GM23338 (cell line): ENCODE measurements at regions not wholly inside any gene's neighbourhood (a gene's known extent, or its start where the extent isn't known, plus 50 kb on each side); places are given as distances from the start of the nearest gene placed in this dataset.

Source experiments
- ATAC-seq: fragments of 200-7000 bp; cut with Tn5 transposase; 3 replicates; pipeline ENCODE4 v1.9.1; 2020
- DNase-seq: peaks from one replicate; pipeline ENCODE4 v3.0.0-alpha.2; 2015; ENCODE audit warnings: low spot score
- H2AFZ ChIP-seq: fragments of 200-600 bp; sonication (generic); 2 replicates; pipeline ENCODE4 v1.8.0; 2016; ENCODE audit warnings: antibody characterized with exemption, mild to moderate bottlenecking, moderate library complexity
- H3F3A ChIP-seq: fragments of 200-600 bp; sonication (generic); replicated peaks from 2 replicates; pipeline ENCODE4 v1.8.0; 2017; ENCODE audit warnings: antibody characterized with exemption, mixed run types, low read depth
- H3K27ac ChIP-seq: fragments of 200-600 bp; sonication (generic); 2 replicates; pipeline ENCODE4 v1.6.1; 2016; ENCODE audit warnings: low read depth
- H3K27me3 ChIP-seq: fragments of 200-600 bp; sonication (generic); 2 replicates; pipeline ENCODE4 v1.8.0; 2016; ENCODE audit warnings: mild to moderate bottlenecking, mixed run types, moderate library complexity; ENCODE audit not compliant: insufficient read depth
- H3K36me3 ChIP-seq: fragments of 200-600 bp; sonication (generic); 2 replicates; pipeline ENCODE4 v1.8.0; 2016; ENCODE audit warnings: mild to moderate bottlenecking; ENCODE audit not compliant: insufficient read depth
- H3K4me1 ChIP-seq: fragments of 200-600 bp; sonication (generic); 2 replicates; pipeline ENCODE4 v1.8.0; 2016; ENCODE audit warnings: mild to moderate bottlenecking, moderate library complexity; ENCODE audit not compliant: insufficient read depth
- H3K4me2 ChIP-seq: fragments of 200-600 bp; sonication (generic); 2 replicates; pipeline ENCODE4 v1.7.1; 2017; ENCODE audit warnings: mixed run types
- H3K4me3 ChIP-seq: fragments of 200-600 bp; sonication (generic); 2 replicates; pipeline ENCODE4 v1.6.1; 2016; ENCODE audit warnings: mixed run types
- H3K79me2 ChIP-seq: fragments of 200-600 bp; sonication (generic); replicated peaks from 2 replicates; pipeline ENCODE4 v1.8.0; 2017; ENCODE audit warnings: mild to moderate bottlenecking; ENCODE audit not compliant: insufficient read depth
- H3K9me2 ChIP-seq: fragments of 200-600 bp; sonication (generic); 2 replicates; pipeline ENCODE4 v1.8.0; 2017; ENCODE audit not compliant: insufficient read depth
- H4K20me1 ChIP-seq: fragments of 200-600 bp; sonication (generic); replicated peaks from 2 replicates; pipeline ENCODE4 v1.8.0; 2017; ENCODE audit warnings: mild to moderate bottlenecking; ENCODE audit not compliant: insufficient read depth
- H3K27ac Mint-ChIP-seq: 2 replicates; pipeline ENCODE4 v1.8.0; 2020; ENCODE audit warnings: inconsistent platforms, mild to moderate bottlenecking, moderate library complexity, mixed read lengths
- H3K27me3 Mint-ChIP-seq: 3 replicates; pipeline ENCODE4 v1.8.0; 2022; ENCODE audit warnings: low read depth, mild to moderate bottlenecking, moderate library complexity, mixed read lengths, inconsistent platforms; ENCODE audit not compliant: insufficient read depth, poor library complexity
- H3K36me3 Mint-ChIP-seq: 3 replicates; pipeline ENCODE4 v1.8.0; 2021; ENCODE audit warnings: low read depth, mild to moderate bottlenecking, inconsistent platforms, moderate library complexity, mixed read lengths
- H3K4me1 Mint-ChIP-seq: 3 replicates; pipeline ENCODE4 v1.8.0; 2020; ENCODE audit warnings: mild to moderate bottlenecking, inconsistent platforms, mixed read lengths
- H3K4me3 Mint-ChIP-seq: 3 replicates; pipeline ENCODE4 v1.8.0; 2021; ENCODE audit warnings: moderate library complexity, mild to moderate bottlenecking, inconsistent platforms, mixed read lengths
- H3K9me3 Mint-ChIP-seq: 3 replicates; pipeline ENCODE4 v1.8.0; 2020; ENCODE audit warnings: moderate library complexity, mild to moderate bottlenecking, inconsistent platforms, mixed read lengths
- CREB1 ChIP-seq: fragments of 250-450 bp; sonication (Bioruptor Pico); IDR thresholded peaks from 2 replicates; pipeline ENCODE4 v1.5.0; 2020; ENCODE audit warnings: low read depth, mild to moderate bottlenecking, moderate library complexity
- EZH2 ChIP-seq: fragments of 200-600 bp; sonication (generic); IDR thresholded peaks from one replicate; pipeline ENCODE4 v1.8.0; 2017; ENCODE audit warnings: antibody characterized with exemption, mild to moderate bottlenecking, low read depth; ENCODE audit not compliant: unreplicated experiment
- EZH2phosphoT487 ChIP-seq: fragments of 200-600 bp; sonication (generic); IDR thresholded peaks from one replicate; pipeline ENCODE4 v1.8.1; 2018; ENCODE audit warnings: antibody characterized with exemption; ENCODE audit not compliant: unreplicated experiment
- JUNB ChIP-seq: IDR thresholded peaks from one replicate; pipeline ENCODE4 v1.6.1; 2016; ENCODE audit warnings: antibody characterized with exemption; ENCODE audit not compliant: unreplicated experiment
- NANOG ChIP-seq: IDR thresholded peaks from 2 replicates; pipeline ENCODE4 v1.6.1; 2016; ENCODE audit warnings: antibody characterized with exemption, borderline replicate concordance
- POLR2AphosphoS5 ChIP-seq: IDR thresholded peaks from 2 replicates; pipeline ENCODE4 v1.6.1; 2016; ENCODE audit warnings: antibody characterized with exemption, low read depth
- STAT1 ChIP-seq: IDR thresholded peaks from one replicate; pipeline ENCODE4 v1.6.1; 2016; ENCODE audit warnings: antibody characterized with exemption; ENCODE audit not compliant: unreplicated experiment
- ZNF114 ChIP-seq: fragments of 250-450 bp; sonication (Bioruptor Pico); IDR thresholded peaks from 2 replicates; pipeline ENCODE4 v1.5.0; 2020; ENCODE audit warnings: mild to moderate bottlenecking, moderate library complexity
- ZNF331 ChIP-seq: fragments of 250-450 bp; sonication (Bioruptor Pico); IDR thresholded peaks from 2 replicates; pipeline ENCODE4 v1.5.0; 2020; ENCODE audit warnings: low read depth, mild to moderate bottlenecking, moderate library complexity
- TF ChIP-seq, protein P1 (sequence below): fragments of 250-450 bp; sonication (Bioruptor Pico); IDR thresholded peaks from 2 replicates; pipeline ENCODE4 v1.5.0; 2020; ENCODE audit warnings: mild to moderate bottlenecking, moderate library complexity
- TF ChIP-seq, protein P2 (sequence below): IDR thresholded peaks from 2 replicates; pipeline ENCODE4 v1.6.1; 2016; ENCODE audit warnings: antibody characterized with exemption
- TF ChIP-seq, protein P3 (sequence below), 2 experiments: fragments of 200-600 bp in 1 of 2; sonication (generic) in 1 of 2; conservative IDR thresholded peaks; 2 replicates each; pipeline versions ENCODE4 v1.5.1 to v1.6.1; 2016 to 2017; ENCODE audit warnings: antibody characterized with exemption in 2 of 2, low read depth in 2 of 2, mild to moderate bottlenecking in 2 of 2, moderate library complexity in 1 of 2
- TF ChIP-seq, protein P4 (sequence below): IDR thresholded peaks from one replicate; pipeline ENCODE4 v1.6.1; 2018; ENCODE audit warnings: antibody characterized with exemption; ENCODE audit not compliant: unreplicated experiment

DNA sequence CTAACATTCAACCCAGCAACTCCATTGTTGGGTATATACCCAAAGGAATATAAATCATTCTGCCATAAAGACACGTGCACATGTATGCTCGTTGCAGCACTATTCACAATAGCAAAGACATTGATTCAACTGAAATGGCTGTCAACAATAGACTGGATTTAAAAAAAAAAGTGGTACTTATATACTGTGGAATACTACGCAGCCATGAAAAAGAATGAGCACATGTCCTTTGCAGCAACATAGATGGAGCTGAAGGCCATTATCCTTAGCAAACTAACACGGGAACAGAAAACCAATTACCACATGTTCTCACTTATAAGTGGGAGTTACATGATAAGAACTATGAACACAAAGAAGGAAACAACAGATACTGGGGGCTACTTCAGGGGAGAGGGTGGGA is 74.0 kb upstream of the FMNL2 start:
- Histone ChIP-seq H3F3A (no peaks in the 10 kb centered on the region), H3K36me3 (no peaks in the 10 kb centered on the region), H3K9me2 (no peaks in the 10 kb centered on the region), H3K4me3 (no peak overlapping the region), H3K79me2 (no peaks in the 10 kb centered on the region), H2AFZ (no peak overlapping the region), H3K4me1 (no peaks in the 10 kb centered on the region), H3K27ac (no peak overlapping the region), H3K27me3 (no peaks in the 10 kb centered on the region), H3K4me2 (no peak overlapping the region), H4K20me1 (no peaks in the 10 kb centered on the region)
- Mint-ChIP-seq H3K27ac (no peak overlapping the region), H3K27me3 (no peaks in the 10 kb centered on the region), H3K4me3 (no peak overlapping the region), H3K36me3 (no peaks in the 10 kb centered on the region), H3K9me3 (peaks cover 2% of the 10 kb centered on the region; the same call in 2 of the 3 replicates), H3K4me1 (no peaks in the 10 kb centered on the region)
- ATAC-seq = no peak
- TF ChIP-seq POLR2AphosphoS5 (no peak), ZNF114 (CRISPR knock-in tag) (no peak), EZH2phosphoT487 (no peak), EZH2 (no peak), ZNF331 (CRISPR knock-in tag) (no peak), NANOG (no peak), STAT1 (no peak), JUNB (no peak), CREB1 (CRISPR knock-in tag) (no peak)
- TF ChIP-seq, protein P1, sequence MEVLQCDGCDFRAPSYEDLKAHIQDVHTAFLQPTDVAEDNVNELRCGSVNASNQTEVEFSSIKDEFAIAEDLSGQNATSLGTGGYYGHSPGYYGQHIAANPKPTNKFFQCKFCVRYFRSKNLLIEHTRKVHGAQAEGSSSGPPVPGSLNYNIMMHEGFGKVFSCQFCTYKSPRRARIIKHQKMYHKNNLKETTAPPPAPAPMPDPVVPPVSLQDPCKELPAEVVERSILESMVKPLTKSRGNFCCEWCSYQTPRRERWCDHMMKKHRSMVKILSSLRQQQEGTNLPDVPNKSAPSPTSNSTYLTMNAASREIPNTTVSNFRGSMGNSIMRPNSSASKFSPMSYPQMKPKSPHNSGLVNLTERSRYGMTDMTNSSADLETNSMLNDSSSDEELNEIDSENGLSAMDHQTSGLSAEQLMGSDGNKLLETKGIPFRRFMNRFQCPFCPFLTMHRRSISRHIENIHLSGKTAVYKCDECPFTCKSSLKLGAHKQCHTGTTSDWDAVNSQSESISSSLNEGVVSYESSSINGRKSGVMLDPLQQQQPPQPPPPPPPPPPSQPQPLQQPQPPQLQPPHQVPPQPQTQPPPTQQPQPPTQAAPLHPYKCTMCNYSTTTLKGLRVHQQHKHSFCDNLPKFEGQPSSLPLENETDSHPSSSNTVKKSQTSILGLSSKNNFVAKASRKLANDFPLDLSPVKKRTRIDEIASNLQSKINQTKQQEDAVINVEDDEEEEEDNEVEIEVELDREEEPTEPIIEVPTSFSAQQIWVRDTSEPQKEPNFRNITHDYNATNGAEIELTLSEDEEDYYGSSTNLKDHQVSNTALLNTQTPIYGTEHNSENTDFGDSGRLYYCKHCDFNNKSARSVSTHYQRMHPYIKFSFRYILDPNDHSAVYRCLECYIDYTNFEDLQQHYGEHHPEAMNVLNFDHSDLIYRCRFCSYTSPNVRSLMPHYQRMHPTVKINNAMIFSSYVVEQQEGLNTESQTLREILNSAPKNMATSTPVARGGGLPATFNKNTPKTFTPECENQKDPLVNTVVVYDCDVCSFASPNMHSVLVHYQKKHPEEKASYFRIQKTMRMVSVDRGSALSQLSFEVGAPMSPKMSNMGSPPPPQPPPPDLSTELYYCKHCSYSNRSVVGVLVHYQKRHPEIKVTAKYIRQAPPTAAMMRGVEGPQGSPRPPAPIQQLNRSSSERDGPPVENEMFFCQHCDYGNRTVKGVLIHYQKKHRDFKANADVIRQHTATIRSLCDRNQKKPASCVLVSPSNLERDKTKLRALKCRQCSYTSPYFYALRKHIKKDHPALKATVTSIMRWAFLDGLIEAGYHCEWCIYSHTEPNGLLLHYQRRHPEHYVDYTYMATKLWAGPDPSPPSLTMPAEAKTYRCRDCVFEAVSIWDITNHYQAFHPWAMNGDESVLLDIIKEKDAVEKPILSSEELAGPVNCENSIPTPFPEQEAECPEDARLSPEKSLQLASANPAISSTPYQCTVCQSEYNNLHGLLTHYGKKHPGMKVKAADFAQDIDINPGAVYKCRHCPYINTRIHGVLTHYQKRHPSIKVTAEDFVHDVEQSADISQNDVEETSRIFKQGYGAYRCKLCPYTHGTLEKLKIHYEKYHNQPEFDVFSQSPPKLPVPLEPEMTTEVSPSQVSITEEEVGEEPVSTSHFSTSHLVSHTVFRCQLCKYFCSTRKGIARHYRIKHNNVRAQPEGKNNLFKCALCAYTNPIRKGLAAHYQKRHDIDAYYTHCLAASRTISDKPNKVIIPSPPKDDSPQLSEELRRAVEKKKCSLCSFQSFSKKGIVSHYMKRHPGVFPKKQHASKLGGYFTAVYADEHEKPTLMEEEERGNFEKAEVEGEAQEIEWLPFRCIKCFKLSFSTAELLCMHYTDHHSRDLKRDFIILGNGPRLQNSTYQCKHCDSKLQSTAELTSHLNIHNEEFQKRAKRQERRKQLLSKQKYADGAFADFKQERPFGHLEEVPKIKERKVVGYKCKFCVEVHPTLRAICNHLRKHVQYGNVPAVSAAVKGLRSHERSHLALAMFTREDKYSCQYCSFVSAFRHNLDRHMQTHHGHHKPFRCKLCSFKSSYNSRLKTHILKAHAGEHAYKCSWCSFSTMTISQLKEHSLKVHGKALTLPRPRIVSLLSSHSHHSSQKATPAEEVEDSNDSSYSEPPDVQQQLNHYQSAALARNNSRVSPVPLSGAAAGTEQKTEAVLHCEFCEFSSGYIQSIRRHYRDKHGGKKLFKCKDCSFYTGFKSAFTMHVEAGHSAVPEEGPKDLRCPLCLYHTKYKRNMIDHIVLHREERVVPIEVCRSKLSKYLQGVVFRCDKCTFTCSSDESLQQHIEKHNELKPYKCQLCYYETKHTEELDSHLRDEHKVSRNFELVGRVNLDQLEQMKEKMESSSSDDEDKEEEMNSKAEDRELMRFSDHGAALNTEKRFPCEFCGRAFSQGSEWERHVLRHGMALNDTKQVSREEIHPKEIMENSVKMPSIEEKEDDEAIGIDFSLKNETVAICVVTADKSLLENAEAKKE (CRISPR knock-in tag) = no peak
- TF ChIP-seq, protein P2, sequence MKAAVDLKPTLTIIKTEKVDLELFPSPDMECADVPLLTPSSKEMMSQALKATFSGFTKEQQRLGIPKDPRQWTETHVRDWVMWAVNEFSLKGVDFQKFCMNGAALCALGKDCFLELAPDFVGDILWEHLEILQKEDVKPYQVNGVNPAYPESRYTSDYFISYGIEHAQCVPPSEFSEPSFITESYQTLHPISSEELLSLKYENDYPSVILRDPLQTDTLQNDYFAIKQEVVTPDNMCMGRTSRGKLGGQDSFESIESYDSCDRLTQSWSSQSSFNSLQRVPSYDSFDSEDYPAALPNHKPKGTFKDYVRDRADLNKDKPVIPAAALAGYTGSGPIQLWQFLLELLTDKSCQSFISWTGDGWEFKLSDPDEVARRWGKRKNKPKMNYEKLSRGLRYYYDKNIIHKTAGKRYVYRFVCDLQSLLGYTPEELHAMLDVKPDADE = no peak
- TF ChIP-seq, protein P3, sequence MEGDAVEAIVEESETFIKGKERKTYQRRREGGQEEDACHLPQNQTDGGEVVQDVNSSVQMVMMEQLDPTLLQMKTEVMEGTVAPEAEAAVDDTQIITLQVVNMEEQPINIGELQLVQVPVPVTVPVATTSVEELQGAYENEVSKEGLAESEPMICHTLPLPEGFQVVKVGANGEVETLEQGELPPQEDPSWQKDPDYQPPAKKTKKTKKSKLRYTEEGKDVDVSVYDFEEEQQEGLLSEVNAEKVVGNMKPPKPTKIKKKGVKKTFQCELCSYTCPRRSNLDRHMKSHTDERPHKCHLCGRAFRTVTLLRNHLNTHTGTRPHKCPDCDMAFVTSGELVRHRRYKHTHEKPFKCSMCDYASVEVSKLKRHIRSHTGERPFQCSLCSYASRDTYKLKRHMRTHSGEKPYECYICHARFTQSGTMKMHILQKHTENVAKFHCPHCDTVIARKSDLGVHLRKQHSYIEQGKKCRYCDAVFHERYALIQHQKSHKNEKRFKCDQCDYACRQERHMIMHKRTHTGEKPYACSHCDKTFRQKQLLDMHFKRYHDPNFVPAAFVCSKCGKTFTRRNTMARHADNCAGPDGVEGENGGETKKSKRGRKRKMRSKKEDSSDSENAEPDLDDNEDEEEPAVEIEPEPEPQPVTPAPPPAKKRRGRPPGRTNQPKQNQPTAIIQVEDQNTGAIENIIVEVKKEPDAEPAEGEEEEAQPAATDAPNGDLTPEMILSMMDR (conservative IDR thresholded peaks at IDR 0.05; ENCODE audit: low read depth in 2 of 2) = no peak
- TF ChIP-seq, protein P4, sequence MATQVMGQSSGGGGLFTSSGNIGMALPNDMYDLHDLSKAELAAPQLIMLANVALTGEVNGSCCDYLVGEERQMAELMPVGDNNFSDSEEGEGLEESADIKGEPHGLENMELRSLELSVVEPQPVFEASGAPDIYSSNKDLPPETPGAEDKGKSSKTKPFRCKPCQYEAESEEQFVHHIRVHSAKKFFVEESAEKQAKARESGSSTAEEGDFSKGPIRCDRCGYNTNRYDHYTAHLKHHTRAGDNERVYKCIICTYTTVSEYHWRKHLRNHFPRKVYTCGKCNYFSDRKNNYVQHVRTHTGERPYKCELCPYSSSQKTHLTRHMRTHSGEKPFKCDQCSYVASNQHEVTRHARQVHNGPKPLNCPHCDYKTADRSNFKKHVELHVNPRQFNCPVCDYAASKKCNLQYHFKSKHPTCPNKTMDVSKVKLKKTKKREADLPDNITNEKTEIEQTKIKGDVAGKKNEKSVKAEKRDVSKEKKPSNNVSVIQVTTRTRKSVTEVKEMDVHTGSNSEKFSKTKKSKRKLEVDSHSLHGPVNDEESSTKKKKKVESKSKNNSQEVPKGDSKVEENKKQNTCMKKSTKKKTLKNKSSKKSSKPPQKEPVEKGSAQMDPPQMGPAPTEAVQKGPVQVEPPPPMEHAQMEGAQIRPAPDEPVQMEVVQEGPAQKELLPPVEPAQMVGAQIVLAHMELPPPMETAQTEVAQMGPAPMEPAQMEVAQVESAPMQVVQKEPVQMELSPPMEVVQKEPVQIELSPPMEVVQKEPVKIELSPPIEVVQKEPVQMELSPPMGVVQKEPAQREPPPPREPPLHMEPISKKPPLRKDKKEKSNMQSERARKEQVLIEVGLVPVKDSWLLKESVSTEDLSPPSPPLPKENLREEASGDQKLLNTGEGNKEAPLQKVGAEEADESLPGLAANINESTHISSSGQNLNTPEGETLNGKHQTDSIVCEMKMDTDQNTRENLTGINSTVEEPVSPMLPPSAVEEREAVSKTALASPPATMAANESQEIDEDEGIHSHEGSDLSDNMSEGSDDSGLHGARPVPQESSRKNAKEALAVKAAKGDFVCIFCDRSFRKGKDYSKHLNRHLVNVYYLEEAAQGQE = no peak
- DNase-seq = no peak
